ENCODE measurements at regions not wholly inside any gene's neighbourhood (a gene's known extent, or its start where the extent isn't known, plus 50 kb on each side); places are given as distances from the start of the nearest gene placed in this dataset.

DNA sequence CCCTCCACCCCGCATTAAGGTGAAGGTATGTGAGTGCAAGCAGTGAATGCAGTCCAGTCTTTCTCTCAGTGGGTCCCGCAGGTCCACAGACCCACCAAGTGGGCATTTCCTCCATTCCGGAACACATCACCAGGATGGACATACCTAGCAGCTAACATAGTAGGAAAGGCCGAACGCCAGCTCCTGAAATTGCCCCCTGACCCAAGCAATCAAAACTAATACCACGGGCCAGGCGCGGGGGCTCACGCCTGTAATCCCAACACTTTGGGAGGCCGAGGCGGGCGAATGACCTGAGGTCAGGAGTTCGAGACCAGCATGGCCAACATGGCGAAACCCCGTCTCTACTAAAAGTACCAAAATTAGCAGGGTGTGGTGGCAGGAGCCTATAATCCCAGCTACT lies 71.7 kb upstream of the VSTM2B start:
- H3K36me3 ChIP-seq = no peaks in the 10 kb centered on the region
- TF ChIP-seq, protein P1, sequence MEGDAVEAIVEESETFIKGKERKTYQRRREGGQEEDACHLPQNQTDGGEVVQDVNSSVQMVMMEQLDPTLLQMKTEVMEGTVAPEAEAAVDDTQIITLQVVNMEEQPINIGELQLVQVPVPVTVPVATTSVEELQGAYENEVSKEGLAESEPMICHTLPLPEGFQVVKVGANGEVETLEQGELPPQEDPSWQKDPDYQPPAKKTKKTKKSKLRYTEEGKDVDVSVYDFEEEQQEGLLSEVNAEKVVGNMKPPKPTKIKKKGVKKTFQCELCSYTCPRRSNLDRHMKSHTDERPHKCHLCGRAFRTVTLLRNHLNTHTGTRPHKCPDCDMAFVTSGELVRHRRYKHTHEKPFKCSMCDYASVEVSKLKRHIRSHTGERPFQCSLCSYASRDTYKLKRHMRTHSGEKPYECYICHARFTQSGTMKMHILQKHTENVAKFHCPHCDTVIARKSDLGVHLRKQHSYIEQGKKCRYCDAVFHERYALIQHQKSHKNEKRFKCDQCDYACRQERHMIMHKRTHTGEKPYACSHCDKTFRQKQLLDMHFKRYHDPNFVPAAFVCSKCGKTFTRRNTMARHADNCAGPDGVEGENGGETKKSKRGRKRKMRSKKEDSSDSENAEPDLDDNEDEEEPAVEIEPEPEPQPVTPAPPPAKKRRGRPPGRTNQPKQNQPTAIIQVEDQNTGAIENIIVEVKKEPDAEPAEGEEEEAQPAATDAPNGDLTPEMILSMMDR (IDR thresholded peaks at IDR 0.05; ENCODE audit: low read depth, low read length) = no peak
- no peak for DNase-seq
- no peak overlapping the region for H3K4me3 ChIP-seq (ENCODE audit: low read depth, low read length)
- H3K27me3 ChIP-seq = no peaks in the 10 kb centered on the region
- no peaks in the 10 kb centered on the region for H3K4me1 ChIP-seq
- H3K9me3 ChIP-seq = no peaks in the 10 kb centered on the region

DNA sequence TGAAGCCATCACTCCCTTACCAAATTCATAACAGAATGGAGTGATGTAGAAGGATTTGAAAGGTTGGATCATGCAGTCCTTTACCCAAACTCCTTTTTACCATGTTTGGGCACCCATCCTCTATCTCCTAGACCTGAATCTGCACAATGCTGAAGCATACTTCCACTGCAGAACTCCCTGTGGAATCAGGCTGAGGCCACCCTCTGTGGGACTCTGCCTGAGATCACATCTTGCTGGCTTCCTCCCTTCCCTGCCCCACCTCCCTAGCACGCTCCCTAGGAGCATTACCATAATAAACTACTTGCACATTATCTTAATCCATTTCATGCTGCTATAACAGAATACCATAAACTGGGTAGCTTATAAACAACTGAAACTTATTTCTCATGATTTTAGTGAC lies 68.4 kb upstream of the VSTM2B start:
- no peaks in the 10 kb centered on the region for H3K4me1 ChIP-seq
- H3K4me3 ChIP-seq (ENCODE audit: low read depth, low read length) = no peak overlapping the region
- no peaks in the 10 kb centered on the region for H3K36me3 ChIP-seq
- no peaks in the 10 kb centered on the region for H3K9me3 ChIP-seq
- H3K27me3 ChIP-seq = no peaks in the 10 kb centered on the region
- no peak for DNase-seq
- TF ChIP-seq, protein P1 (IDR thresholded peaks at IDR 0.05; ENCODE audit: low read depth, low read length) = no peak

DNA sequence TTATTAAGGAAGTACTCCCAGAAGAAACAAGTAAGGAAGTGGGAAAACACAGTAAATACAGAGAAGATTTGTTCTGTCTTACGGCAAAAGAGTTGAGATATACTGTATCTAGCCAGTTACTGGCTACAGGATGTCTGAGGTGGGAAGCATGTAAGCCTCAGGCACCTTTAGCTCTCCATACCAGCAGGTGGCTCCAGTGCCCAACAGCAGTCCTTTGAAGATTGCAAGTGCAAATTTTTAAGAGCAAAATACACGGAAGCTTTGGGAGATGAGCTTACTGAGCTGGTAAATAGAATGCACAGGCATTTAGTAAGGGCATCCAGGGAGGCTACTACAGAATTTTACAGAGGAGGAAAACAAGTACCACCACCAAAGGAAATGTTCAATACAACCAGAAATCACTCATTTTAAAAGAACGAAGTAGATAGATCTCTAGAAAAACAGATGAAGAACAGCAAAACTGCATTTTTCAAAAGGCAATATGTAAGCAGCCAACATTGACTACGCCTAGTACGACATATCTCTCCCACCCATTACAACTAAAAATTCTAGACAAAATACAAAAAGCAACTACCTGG lies 57.9 kb upstream of the VSTM2B start:
- Histone ChIP-seq H3K4me1 (no peaks in the 10 kb centered on the region), H3K9me3 (no peaks in the 10 kb centered on the region), H3K4me3 (ENCODE audit: low read depth, low read length) (no peak overlapping the region), H3K36me3 (no peaks in the 10 kb centered on the region), H3K27me3 (no peaks in the 10 kb centered on the region)
- TF ChIP-seq, protein P1 (IDR thresholded peaks at IDR 0.05; ENCODE audit: low read depth, low read length) = peak; percentile 52
- peak; percentile 28 for DNase-seq

DNA sequence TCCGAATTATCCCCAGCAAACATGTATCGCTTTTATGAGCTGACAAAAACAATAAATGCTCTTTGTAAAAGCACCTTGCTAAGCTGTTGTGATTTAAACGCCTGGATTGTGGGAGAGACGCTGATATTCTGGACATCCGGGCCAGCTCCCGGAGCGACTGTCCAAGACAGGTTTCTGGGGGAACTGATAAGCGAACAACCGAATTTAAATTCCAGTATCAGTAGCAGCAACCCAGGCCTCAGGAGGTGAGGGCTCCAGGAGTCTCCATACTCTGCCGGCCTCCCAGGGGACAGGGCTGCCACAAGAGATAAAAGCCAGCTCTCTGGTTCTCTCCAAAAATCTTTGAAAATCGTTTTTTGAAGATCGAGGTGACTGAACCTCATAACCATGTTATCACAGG lies 50.3 kb upstream of the VSTM2B start:
- H3K4me1 ChIP-seq = no peaks in the 10 kb centered on the region

More for the DNA sequence above, 50.3 kb upstream of the VSTM2B start:
- Histone ChIP-seq H3K4me3 (ENCODE audit: low read depth, low read length) (no peak overlapping the region), H3K36me3 (no peaks in the 10 kb centered on the region), H3K27me3 (no peaks in the 10 kb centered on the region), H3K9me3 (no peaks in the 10 kb centered on the region)
- no peak for DNase-seq
- TF ChIP-seq, protein P1 (IDR thresholded peaks at IDR 0.05; ENCODE audit: low read depth, low read length) = no peak
